Activated CD4-positive, alpha-beta T cell treated with anti-CD3 and anti-CD28 coated beads for 36 hours (primary cell): ENCODE measurements at regions not wholly inside any gene's neighbourhood (a gene's known extent, or its start where the extent isn't known, plus 50 kb on each side); places are given as distances from the start of the nearest gene placed in this dataset.
"Not testable (repeated sequence)": the region's sequence is repeated elsewhere in the genome, so short reads cannot be mapped to it uniquely, and the experiment has no call there.

Experiments used
- ATAC-seq: fragments of 200-7000 bp; cut with Tn5 transposase; one replicate; pipeline ENCODE4 v1.10.0; 2021; ENCODE audit warnings: mild to moderate bottlenecking, moderate library complexity
- CTCF ChIA-PET: fragments of 350-600 bp; sonication (Branson Sonifier 250); formaldehyde crosslinking; loops from one replicate; lab custom pipeline; 2021; ENCODE audit warnings: antibody characterized with exemption; lab: Charles Lee
- POLR2A ChIA-PET: fragments of 350-600 bp; sonication (Branson Sonifier 250); formaldehyde crosslinking; loops from one replicate; lab custom pipeline; 2021; ENCODE audit warnings: antibody characterized with exemption, inconsistent platforms; lab: Charles Lee
- DNase-seq: peaks from one replicate; pipeline ENCODE4 v3.0.0-alpha.2; 2020
- H3K27ac Mint-ChIP-seq: one replicate; pipeline ENCODE4 v1.8.0; 2021; ENCODE audit warnings: mixed read lengths
- H3K27me3 Mint-ChIP-seq: one replicate; pipeline ENCODE4 v1.8.0; 2021; ENCODE audit warnings: mixed read lengths
- H3K36me3 Mint-ChIP-seq: one replicate; pipeline ENCODE4 v1.8.0; 2021; ENCODE audit warnings: low read depth, mixed read lengths
- H3K4me1 Mint-ChIP-seq: one replicate; pipeline ENCODE4 v1.8.0; 2021; ENCODE audit warnings: mixed read lengths
- H3K4me3 Mint-ChIP-seq: one replicate; pipeline ENCODE4 v1.8.0; 2021; ENCODE audit warnings: mild to moderate bottlenecking, moderate library complexity, mixed read lengths
- H3K9me3 Mint-ChIP-seq: one replicate; pipeline ENCODE4 v1.8.0; 2021; ENCODE audit warnings: low read depth, mixed read lengths
- intact Hi-C, 2 experiments: fragments of 100-400 bp; cut with DNase I in 1 of 2; cut with micrococcal nuclease in 1 of 2; formaldehyde crosslinking; loops; one replicate each; pipeline versions ENCODE4 v1.14.2 to v1.15.1; 2022 to 2024; cut with DNase I, micrococcal nuclease

DNA sequence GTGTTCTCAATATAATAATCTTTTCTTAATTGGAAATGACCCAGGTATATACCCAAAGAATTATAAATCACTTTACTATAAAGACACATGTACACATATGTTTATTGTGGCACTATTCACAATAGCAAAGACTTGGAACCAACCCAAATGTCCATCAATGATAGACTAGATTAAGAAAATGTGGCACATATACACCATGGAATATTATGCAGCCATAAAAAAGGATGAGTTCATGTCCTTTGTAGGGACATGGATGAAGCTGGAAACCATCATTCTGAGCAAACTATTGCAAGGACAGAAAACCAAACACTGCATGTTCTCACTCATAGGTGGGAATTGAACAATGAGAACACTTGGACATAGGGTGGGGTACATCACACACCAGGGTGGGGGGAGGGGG lies 56.8 kb downstream of the SCGB2B2 start:
- DNase-seq, H3K27me3 Mint-ChIP-seq, POLR2A ChIA-PET, ATAC-seq, H3K4me1 Mint-ChIP-seq, intact Hi-C loops, CTCF ChIA-PET, H3K4me3 Mint-ChIP-seq, H3K27ac Mint-ChIP-seq: not testable (repeated sequence)
- H3K36me3 Mint-ChIP-seq, result peaks cover 11% of the 10 kb centered on the region
- peaks cover 19% of the 10 kb centered on the region for H3K9me3 Mint-ChIP-seq

DNA sequence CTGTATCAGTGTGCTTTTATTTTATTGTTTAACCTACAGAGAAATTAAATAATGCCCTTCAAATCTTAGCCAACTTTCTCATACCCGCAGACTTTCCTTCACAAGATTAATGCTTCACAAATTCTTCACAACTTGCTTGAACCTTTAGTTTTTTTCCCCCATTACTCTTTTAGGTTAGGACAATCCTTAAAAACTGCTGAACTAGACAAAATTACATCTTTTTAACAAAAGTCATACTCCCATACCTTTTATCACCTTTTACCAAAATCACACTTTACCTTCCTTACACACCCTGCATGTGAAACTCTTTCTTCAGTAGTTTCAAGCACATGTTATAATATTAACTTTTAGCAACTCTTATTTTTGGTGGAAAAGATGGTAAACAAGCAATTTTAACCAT lies 58.5 kb downstream of the SCGB2B2 start:
- POLR2A ChIA-PET, result no interaction called here
- CTCF ChIA-PET, result no interaction called here
- Mint-ChIP-seq H3K27me3 (peaks cover 2% of the 10 kb centered on the region), H3K36me3 (peaks cover 7% of the 10 kb centered on the region), H3K27ac (no peak overlapping the region), H3K4me3 (no peak overlapping the region), H3K9me3 (peaks cover 28% of the 10 kb centered on the region), H3K4me1 (no peaks in the 10 kb centered on the region)
- DNase-seq (no peak), ATAC-seq (no peak)
- intact Hi-C loops, result no loop called here

DNA sequence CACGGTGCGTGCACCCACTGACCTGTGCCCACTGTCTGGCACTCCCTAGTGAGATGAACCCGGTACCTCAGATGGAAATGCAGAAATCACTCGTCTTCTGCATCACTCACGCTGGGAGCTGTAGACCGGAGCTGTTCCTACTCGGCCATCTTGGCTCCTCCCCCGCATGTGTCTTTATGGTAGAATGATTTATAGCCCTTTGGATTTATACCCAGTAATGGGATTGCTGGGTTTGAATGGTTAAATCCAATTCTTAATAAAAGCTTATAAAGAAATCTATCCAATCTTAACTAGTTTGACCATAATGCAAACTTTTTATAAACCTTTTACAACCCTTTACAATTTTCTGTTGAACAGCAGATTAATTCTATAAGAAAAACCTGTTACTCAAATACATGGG lies 59.0 kb downstream of the SCGB2B2 start:
- POLR2A ChIA-PET, ATAC-seq, H3K4me1 Mint-ChIP-seq, intact Hi-C loops, H3K4me3 Mint-ChIP-seq, H3K27ac Mint-ChIP-seq, H3K27me3 Mint-ChIP-seq, CTCF ChIA-PET, H3K36me3 Mint-ChIP-seq, DNase-seq: not testable (repeated sequence)
- H3K9me3 Mint-ChIP-seq, result peaks cover 32% of the 10 kb centered on the region

DNA sequence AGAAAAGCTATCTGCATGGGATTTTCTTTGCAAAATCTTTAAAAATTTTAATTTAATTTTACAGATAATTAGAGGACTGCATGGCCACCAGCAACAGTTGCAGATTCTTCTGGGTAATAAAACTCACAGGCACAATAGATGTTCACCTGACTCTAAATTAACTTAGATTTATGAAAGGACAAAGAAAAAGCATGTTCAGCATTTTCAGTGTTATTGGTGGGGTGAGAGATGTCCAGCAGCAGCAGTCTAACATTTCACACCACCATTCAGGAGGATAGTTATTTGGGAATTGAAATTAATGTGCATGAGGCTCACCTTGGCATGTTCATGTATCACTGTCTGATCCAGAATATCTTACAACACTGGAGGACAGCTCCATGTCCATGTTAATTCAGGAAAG lies 74.0 kb downstream of the SCGB2B2 start:
- Mint-ChIP-seq H3K9me3 (peaks cover 15% of the 10 kb centered on the region), H3K36me3 (peaks cover 3% of the 10 kb centered on the region), H3K4me3 (no peak overlapping the region), H3K27ac (no peak overlapping the region), H3K27me3 (peaks cover 1% of the 10 kb centered on the region), H3K4me1 (peaks cover 9% of the 10 kb centered on the region)
- CTCF ChIA-PET, result no interaction called here
- intact Hi-C loops, result no loop called here
- POLR2A ChIA-PET, result no interaction called here
- ATAC-seq (no peak), DNase-seq (no peak)

DNA sequence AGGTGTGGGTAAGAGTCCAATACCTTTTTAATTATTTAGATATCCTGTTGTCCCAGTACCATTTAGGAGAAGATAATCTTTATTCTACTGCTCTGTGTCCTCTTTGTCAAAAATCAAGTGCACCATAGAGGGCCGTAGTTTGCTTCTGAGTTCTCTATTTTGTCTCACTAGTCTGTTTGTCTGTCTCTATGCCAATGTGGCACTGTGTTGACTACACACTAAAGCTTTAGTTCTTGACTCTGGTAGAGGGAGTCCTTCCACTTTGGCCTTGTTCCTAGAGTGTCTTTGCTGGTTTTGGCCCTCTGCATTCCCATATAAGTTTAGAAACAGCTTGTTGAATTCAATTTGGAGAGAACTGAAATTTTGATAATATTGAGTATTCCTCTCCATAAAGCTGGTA lies 75.9 kb downstream of the SCGB2B2 start:
- ChIA-PET CTCF (no interaction called here), POLR2A (no interaction called here)
- Mint-ChIP-seq H3K4me3 (no peak overlapping the region), H3K27ac (no peak overlapping the region), H3K27me3 (peaks cover 1% of the 10 kb centered on the region), H3K9me3 (peaks cover 12% of the 10 kb centered on the region), H3K4me1 (peaks cover 9% of the 10 kb centered on the region), H3K36me3 (no peaks in the 10 kb centered on the region)
- ATAC-seq (no peak), DNase-seq (no peak)
- intact Hi-C loops, result no loop called here

DNA sequence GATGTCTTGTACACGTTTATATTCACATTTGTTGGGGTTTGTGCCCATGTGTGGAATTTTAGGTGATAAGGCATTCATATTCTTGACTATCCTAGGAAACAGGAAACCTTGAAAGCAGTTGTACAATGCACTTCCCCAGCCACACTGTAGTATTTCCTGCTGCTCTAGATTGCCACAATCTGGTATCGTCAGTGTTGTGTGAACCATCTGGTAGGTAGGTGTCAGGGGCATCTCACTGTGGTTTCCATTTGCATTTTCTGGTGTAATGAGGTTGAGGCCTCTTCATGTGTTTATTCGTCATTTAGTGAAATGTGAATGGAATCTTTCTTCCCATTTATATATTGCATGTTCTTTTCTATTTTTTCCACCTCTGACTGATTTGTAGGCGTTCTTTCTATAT lies 76.6 kb downstream of the SCGB2B2 start:
- DNase-seq (no peak), ATAC-seq (peak; percentile 69)
- Mint-ChIP-seq H3K27ac (no peak overlapping the region), H3K9me3 (peaks cover 12% of the 10 kb centered on the region), H3K36me3 (no peaks in the 10 kb centered on the region), H3K4me3 (no peak overlapping the region), H3K4me1 (peaks cover 9% of the 10 kb centered on the region), H3K27me3 (peaks cover 1% of the 10 kb centered on the region)
- ChIA-PET CTCF (interaction anchor here (0.6 kb wide), 1 partner anchor 31 kb away, joined by 3 read pairs; no protein-coding TSS in a partner anchor), POLR2A (interaction anchor here (0.5 kb wide), 1 partner anchor 12 kb away, joined by 3 read pairs; no protein-coding TSS in a partner anchor)
- intact Hi-C loops, result no loop called here

DNA sequence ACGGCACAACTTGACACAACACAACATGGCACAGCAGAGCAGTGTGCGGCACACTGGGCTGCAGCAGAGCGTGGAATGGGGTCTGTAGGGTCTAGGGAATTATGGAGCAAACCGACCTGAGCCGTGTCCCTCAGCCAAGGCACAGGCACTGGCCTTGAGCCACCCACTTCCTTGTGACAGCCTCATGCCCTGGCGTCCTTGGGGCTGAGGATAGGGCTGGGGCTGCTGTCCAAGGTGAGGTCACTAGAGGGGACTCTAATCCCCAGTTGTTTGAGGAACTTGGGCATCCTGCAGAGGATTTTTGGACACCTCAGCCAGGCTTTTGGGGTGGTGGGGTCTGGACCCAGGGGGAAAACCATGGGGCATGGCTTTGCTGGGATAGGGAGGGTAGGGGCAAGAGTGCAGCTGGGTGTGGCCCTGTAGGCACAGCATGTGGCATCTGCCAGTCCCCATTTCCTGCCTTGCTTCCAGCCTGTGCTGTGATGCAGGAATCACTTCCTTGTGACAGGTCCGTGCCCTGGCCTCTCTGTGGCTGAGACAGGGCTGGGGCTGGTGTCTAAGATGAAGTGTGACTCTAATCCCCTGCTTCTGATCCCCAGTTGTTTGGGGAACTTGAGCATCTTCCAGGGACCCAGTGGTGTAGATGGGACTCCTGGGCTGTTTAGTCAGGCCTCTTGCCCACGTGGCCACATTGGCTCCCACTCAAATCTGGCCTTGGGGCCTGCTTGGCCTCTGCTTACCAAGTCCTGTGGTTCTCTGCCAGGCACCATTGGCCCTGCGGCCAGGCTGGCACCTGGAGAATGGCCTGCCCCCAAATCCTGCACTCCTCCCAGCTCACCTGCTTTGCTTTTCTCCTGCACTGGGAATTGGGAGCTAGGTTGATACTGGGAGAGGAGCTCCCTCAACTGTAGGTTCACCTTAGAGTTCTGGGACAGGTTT lies 78.5 kb downstream of the SCGB2B2 start:
- intact Hi-C loops, result no loop called here

DNA sequence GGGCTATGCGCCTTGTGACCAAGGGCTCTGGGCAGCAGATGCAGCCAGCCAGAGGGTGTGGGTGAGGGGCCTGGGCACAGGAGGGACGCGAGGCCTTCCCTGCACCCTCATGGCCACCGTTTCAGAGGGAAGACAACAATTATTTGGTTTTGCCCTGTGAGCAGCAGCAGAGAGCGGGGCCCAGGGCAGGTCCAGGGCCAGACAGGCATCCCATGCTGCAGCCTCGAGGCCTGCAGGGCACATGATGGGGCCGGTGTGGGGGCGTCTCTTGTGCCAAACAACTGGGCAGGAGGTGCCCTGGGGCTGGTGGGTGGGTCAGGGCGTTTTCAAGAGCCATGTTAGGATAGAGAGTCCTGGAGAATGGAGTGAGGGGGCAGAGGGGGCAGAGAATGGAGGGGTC lies 79.4 kb downstream of the SCGB2B2 start:
- CTCF ChIA-PET, result no interaction called here

More for the DNA sequence above, 78.5 kb downstream of the SCGB2B2 start:
- H3K27me3 Mint-ChIP-seq, result peaks cover 1% of the 10 kb centered on the region
- peaks cover 5% of the 10 kb centered on the region for H3K9me3 Mint-ChIP-seq
- ATAC-seq (no peak), DNase-seq (no peak)
- POLR2A ChIA-PET, result no interaction called here
- CTCF ChIA-PET, result interaction anchor here (0.7 kb wide), 1 partner anchor 110 kb away, joined by 4 read pairs; no protein-coding TSS in a partner anchor
- no peak overlapping the region for H3K4me3 Mint-ChIP-seq
- H3K4me1 Mint-ChIP-seq, result peaks cover 9% of the 10 kb centered on the region
- H3K27ac Mint-ChIP-seq, result no peak overlapping the region
- no peaks in the 10 kb centered on the region for H3K36me3 Mint-ChIP-seq

DNA sequence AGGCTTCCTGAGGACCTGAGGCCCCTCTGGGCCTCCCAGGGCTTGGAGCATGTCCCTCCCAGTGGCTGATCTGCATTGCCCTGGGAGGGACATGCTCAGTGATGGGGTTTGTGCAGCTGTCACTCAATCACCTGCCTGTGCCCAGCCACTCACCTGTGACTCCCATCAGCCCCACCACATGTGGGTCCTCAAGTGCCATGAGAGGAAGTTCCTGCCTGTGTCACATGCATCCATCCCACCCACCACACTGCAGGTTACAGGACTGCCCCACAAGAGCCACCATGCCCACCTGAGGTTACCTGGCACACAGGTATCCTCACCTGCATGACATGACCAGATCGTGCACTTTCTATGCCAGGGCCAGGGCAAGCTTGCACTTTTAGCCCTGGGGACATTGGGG lies 80.0 kb downstream of the SCGB2B2 start:
- POLR2A ChIA-PET, result no interaction called here
- Mint-ChIP-seq H3K27me3 (no peaks in the 10 kb centered on the region), H3K9me3 (peaks cover 3% of the 10 kb centered on the region), H3K36me3 (no peaks in the 10 kb centered on the region), H3K4me3 (no peak overlapping the region), H3K27ac (no peak overlapping the region), H3K4me1 (peaks cover 9% of the 10 kb centered on the region)
- no peak for DNase-seq
- CTCF ChIA-PET, result no interaction called here
- intact Hi-C loops, result no loop called here
- no peak for ATAC-seq

More for the DNA sequence above, 79.4 kb downstream of the SCGB2B2 start:
- Mint-ChIP-seq H3K4me1 (peaks cover 9% of the 10 kb centered on the region), H3K27me3 (no peaks in the 10 kb centered on the region), H3K9me3 (peaks cover 3% of the 10 kb centered on the region), H3K36me3 (no peaks in the 10 kb centered on the region), H3K4me3 (no peak overlapping the region), H3K27ac (no peak overlapping the region)
- ATAC-seq (no peak), DNase-seq (no peak)
- POLR2A ChIA-PET, result no interaction called here
- intact Hi-C loops, result no loop called here

DNA sequence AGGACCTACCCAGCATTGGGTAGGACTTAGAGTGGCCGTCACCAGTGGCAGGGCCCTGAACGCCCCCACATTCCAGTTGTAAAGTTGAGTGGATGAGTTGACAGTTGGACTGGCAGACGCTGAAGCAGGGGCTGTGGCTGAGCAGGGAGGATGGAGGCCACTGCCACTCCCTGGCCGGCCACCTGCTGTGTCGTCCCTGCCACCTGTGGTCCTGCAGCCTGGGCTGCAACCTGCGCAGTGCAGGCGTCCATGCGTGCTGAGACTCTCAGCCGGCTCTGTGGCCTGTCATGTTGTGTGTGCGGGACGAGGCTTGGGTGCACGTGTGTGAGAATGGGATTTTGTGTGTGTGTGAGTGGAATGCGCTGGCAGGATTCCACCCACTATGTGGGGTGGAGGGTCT lies 80.8 kb downstream of the SCGB2B2 start:
- Mint-ChIP-seq H3K36me3 (no peaks in the 10 kb centered on the region), H3K27ac (no peak overlapping the region), H3K27me3 (no peaks in the 10 kb centered on the region), H3K9me3 (peaks cover 3% of the 10 kb centered on the region), H3K4me1 (peaks cover 9% of the 10 kb centered on the region), H3K4me3 (no peak overlapping the region)
- intact Hi-C loops, result no loop called here
- ChIA-PET POLR2A (no interaction called here), CTCF (no interaction called here)
- no peak for DNase-seq
- ATAC-seq, result no peak

DNA sequence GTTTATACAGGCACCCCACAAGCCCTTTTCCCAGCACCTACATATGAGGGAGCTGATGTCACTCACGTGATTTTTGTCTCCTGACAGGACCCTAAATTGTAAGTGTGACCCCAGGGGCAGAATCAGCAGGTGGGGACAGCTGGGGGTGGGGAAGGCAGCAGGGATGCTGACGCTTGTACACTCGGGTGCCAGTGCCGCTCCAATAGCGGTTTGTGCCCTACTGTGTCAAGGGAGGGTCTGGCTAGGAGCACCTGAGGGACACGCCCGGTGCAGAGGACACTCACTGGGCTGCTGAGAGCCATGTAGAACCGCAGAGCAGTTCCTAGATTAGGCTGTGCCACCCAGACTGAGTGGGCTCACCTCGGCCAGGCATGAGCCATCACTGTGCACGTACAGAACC lies 81.3 kb downstream of the SCGB2B2 start:
- Mint-ChIP-seq H3K27me3 (no peaks in the 10 kb centered on the region), H3K9me3 (peaks cover 3% of the 10 kb centered on the region), H3K4me3 (no peak overlapping the region), H3K27ac (no peak overlapping the region), H3K4me1 (peaks cover 9% of the 10 kb centered on the region), H3K36me3 (no peaks in the 10 kb centered on the region)
- ChIA-PET POLR2A (no interaction called here), CTCF (no interaction called here)
- intact Hi-C loops, result no loop called here
- ATAC-seq (no peak), DNase-seq (no peak)

DNA sequence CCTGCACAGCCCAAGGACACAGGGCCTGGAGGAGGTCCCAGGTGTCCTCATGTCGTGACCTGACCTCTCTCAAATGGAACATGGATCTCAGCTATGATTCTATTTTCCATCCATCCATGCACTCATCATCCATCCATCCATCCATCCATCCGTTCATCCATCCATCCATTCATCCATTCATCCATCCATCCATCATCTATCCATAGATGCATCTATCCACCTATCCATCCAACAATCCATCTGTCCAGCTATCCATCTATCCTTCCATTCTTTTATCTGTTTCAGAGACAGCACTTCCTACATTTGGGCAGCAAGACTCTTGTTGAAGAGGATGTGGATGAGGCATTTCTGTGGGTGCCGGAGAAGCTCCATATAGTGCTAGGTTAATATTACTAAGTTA lies 86.7 kb downstream of the SCGB2B2 start:
- DNase-seq (no peak), ATAC-seq (no peak)
- no peaks in the 10 kb centered on the region for H3K4me1 Mint-ChIP-seq
- H3K4me3 Mint-ChIP-seq, result no peak overlapping the region
- H3K36me3 Mint-ChIP-seq, result peaks cover 3% of the 10 kb centered on the region
- ChIA-PET CTCF (interaction anchor here (1.0 kb wide), 1 partner anchor 33 kb away, joined by 3 read pairs; no protein-coding TSS in a partner anchor), POLR2A (no interaction called here)
- H3K9me3 Mint-ChIP-seq, result peaks cover 6% of the 10 kb centered on the region
- H3K27me3 Mint-ChIP-seq, result peaks cover 6% of the 10 kb centered on the region
- intact Hi-C loops, result no loop called here
- no peak overlapping the region for H3K27ac Mint-ChIP-seq
